SK-N-MC (cell line): ENCODE measurements at regions not wholly inside any gene's neighbourhood (a gene's known extent, or its start where the extent isn't known, plus 50 kb on each side); places are given as distances from the start of the nearest gene placed in this dataset.

Source experiments
- EZH2 ChIP-seq: fragments of 200-600 bp; sonication (generic); IDR thresholded peaks from one replicate; pipeline ENCODE4 v1.6.1; 2017; ENCODE audit warnings: antibody characterized with exemption
- FOXP2 ChIP-seq: optimal IDR thresholded peaks from 2 replicates; pipeline ENCODE3; 2011; ENCODE audit warnings: mild to moderate bottlenecking, moderate library complexity; ENCODE audit not compliant: insufficient read depth; ENCODE audit errors: extremely low read length, control extremely low read depth
- POLR2AphosphoS5 ChIP-seq: IDR thresholded peaks from 2 replicates; pipeline ENCODE4 v1.6.1; 2012; ENCODE audit warnings: mild to moderate bottlenecking, low read depth, low read length, borderline replicate concordance

GRCh38 chr1:30650038-30650967 lies 73.1 kb downstream of the MATN1 start:
- no peak for TF ChIP-seq POLR2AphosphoS5
- no peak for TF ChIP-seq EZH2
- TF ChIP-seq FOXP2: no peak
